SK-N-SH (cell line): ENCODE measurements at regions not wholly inside any gene's neighbourhood (a gene's known extent, or its start where the extent isn't known, plus 50 kb on each side); places are given as distances from the start of the nearest gene placed in this dataset.

Source experiments
- CHD2 ChIP-seq: fragments of 150-350 bp; IDR thresholded peaks from 2 replicates; pipeline ENCODE4 v1.6.1; 2018; ENCODE audit warnings: low read length; ENCODE audit not compliant: partially characterized antibody
- EZH2phosphoT487 ChIP-seq: fragments of 200-600 bp; sonication (generic); IDR thresholded peaks from 2 replicates; pipeline ENCODE4 v1.6.1; 2017; ENCODE audit warnings: low read depth, mixed run types, mild to moderate bottlenecking, antibody characterized with exemption, moderate library complexity, borderline replicate concordance
- JUND ChIP-seq: IDR thresholded peaks from 2 replicates; pipeline ENCODE4 v1.4.0; 2012
- NFIC ChIP-seq: IDR thresholded peaks from 2 replicates; pipeline ENCODE4 v1.4.0; 2012; ENCODE audit warnings: borderline replicate concordance
- RXRA ChIP-seq: IDR thresholded peaks from 2 replicates; pipeline ENCODE4 v1.4.0; 2012; ENCODE audit warnings: low read depth, mild to moderate bottlenecking, borderline replicate concordance
- TAF1 ChIP-seq: IDR thresholded peaks from 2 replicates; pipeline ENCODE4 v1.6.1; 2012; ENCODE audit warnings: low read depth, mild to moderate bottlenecking, low read length, moderate library complexity, borderline replicate concordance
- TF ChIP-seq, protein P1 (sequence below): IDR thresholded peaks from 2 replicates; pipeline ENCODE4 v1.4.0; 2012; ENCODE audit warnings: low read depth, borderline replicate concordance
- TF ChIP-seq, protein P2 (sequence below): fragments of 200-600 bp; sonication (generic); IDR thresholded peaks from 2 replicates; pipeline ENCODE4 v1.6.1; 2017; ENCODE audit warnings: antibody characterized with exemption, mild to moderate bottlenecking, moderate library complexity

DNA sequence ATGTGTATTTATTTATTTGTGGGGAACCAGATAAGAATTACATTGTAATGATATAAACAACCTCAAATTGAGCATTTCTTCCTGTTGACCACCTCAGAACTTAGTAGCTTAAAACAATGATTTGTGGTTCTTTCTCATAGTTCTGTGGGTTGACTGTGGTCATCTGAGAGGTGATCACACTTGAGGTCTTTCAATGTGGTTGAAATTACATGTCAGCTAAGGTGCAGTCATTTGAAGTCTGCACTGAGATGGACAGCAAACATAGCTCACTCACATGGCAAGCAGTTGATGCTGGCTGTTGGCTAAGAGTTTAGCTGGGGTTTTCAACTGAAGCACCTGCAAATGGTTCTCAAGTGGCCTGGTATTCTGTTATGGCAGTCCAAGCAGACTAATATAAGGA, 436.7 kb upstream of the MAP3K7 start:
- TF ChIP-seq, protein P1, sequence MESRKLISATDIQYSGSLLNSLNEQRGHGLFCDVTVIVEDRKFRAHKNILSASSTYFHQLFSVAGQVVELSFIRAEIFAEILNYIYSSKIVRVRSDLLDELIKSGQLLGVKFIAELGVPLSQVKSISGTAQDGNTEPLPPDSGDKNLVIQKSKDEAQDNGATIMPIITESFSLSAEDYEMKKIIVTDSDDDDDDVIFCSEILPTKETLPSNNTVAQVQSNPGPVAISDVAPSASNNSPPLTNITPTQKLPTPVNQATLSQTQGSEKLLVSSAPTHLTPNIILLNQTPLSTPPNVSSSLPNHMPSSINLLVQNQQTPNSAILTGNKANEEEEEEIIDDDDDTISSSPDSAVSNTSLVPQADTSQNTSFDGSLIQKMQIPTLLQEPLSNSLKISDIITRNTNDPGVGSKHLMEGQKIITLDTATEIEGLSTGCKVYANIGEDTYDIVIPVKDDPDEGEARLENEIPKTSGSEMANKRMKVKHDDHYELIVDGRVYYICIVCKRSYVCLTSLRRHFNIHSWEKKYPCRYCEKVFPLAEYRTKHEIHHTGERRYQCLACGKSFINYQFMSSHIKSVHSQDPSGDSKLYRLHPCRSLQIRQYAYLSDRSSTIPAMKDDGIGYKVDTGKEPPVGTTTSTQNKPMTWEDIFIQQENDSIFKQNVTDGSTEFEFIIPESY = no peak
- TF ChIP-seq, protein P2, sequence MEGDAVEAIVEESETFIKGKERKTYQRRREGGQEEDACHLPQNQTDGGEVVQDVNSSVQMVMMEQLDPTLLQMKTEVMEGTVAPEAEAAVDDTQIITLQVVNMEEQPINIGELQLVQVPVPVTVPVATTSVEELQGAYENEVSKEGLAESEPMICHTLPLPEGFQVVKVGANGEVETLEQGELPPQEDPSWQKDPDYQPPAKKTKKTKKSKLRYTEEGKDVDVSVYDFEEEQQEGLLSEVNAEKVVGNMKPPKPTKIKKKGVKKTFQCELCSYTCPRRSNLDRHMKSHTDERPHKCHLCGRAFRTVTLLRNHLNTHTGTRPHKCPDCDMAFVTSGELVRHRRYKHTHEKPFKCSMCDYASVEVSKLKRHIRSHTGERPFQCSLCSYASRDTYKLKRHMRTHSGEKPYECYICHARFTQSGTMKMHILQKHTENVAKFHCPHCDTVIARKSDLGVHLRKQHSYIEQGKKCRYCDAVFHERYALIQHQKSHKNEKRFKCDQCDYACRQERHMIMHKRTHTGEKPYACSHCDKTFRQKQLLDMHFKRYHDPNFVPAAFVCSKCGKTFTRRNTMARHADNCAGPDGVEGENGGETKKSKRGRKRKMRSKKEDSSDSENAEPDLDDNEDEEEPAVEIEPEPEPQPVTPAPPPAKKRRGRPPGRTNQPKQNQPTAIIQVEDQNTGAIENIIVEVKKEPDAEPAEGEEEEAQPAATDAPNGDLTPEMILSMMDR = no peak
- TF ChIP-seq TAF1 (no peak), RXRA (no peak), CHD2 (no peak), EZH2phosphoT487 (no peak), JUND (no peak), NFIC (no peak)
